Stimulated activated CD8-positive, alpha-beta memory T cell treated with anti-CD3 and anti-CD28 coated beads, Interleukin-15, amount 100 ng/mL, for 24 hours (primary cell): ENCODE measurements at regions not wholly inside any gene's neighbourhood (a gene's known extent, or its start where the extent isn't known, plus 50 kb on each side); places are given as distances from the start of the nearest gene placed in this dataset.

Experiments used
- DNase-seq: peaks from one replicate; pipeline ENCODE4 v3.0.0-alpha.2; 2020; ENCODE audit warnings: low read depth

DNA sequence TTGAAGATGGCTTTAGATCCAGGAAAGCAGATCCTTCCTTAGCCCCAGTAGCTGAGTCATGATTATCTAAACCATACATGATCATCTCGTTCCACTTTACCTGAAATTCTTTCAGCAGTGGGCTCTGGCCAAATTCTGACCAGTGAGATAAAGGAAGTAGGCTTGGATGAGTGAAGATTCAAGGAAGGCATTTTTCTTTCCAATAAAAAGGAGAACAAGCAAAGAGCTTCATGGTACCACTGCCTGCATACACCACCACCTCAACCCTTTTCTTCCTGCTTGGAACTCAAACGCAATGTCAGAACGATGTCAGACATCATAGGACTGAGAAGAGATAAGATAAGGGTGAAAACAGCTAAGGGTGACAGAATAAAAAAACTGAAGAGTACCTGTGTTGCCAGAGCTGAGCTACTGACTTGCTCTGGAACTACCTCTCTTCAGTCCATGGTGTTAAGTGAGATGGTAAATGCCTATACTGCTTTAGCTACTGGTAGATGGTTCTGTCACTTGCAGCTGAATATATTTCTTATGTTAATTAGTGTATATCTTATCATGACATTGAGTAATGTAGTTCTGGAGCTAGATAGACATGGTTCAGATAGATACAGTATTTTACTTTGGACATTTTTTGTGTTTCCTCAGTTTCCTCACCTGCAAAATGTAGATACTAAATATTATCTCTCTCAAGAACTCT, 58.7 kb upstream of the ACVR1 start:
- no peak for DNase-seq

DNA sequence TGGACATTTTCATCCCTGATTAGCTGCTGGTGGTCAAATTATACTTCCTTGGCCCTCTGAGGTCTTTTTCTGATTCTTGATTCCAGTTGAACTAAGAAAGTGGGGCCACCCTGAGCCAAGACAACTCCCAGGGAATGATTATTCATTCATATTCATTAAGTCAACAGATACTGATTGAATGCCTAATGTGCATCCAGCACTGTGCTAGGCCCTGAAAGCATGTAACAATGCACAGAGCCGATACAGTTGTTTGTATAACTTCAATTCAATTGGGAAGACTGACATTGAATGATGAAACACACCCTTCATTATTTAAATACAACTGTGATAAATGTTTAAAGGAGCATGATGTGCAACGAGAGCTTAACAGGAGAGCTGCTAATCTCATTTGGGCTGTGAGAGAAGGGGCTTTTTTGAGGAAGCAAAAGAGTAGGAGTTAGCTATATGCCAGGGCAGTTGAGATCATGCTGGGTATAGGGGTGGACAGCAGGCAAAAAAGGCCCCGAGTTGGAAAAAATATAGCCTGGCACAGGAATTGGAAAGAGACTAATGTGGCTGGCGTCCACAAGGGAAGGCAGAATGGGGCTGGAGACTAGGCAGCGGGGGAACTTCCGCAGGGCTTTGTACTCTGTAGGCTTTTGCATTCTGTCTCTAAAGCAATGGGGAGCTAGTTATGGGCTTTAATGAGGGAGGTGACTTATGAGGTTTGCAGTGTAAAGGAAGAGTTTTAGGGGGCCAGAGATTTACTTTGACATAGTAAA, 57.2 kb upstream of the ACVR1 start:
- DNase-seq = no peak

DNA sequence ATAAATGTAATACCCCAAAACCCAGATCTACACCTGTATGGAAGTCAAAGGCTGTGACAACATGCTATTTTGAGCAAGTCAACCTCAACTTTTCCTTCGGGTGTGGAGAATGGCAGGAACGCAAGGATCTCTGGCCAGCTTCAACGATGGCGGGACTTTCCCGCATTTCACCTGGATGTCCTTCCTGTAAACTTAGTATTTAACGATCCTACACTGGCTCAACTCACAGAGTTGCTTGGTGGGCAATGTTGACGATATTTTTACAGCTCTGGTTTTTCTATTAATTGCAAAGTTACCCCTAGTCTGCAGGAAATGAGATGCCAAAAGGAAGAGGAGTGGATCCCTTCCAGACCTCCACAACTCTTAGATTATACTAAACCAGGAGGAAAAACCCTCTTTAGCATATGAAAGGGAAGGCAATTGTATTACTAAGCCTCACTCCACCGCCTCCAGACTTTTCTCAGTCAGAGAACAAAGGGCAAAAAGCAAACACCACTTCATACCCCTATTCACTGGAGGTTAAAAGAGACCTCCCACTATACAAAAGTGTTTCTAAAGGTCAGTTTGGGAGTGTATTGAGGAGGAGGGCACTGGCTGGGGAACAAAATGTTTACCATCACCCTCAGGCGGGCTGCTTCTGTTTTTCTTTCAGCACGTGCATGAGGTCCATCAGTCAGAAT, 56.5 kb upstream of the ACVR1 start:
- DNase-seq = no peak

DNA sequence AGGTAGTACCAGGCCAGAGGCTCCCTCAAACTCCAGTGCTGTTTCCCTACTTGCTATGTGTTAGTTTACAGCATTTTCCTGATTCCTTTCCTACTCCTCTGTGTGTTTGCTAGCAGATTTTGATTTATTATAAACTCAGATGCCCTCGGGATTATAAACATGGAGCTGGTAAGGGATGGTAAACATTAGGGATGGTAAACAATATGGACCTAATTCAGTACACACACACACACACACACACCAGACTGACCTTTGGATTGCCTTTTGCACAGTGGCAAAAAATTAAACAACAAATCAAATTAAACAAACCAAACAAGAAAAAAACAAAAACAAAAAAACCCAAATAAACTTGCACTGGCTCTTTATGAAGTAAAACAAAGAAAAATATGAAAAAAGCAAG, 55.4 kb upstream of the ACVR1 start:
- no peak for DNase-seq

DNA sequence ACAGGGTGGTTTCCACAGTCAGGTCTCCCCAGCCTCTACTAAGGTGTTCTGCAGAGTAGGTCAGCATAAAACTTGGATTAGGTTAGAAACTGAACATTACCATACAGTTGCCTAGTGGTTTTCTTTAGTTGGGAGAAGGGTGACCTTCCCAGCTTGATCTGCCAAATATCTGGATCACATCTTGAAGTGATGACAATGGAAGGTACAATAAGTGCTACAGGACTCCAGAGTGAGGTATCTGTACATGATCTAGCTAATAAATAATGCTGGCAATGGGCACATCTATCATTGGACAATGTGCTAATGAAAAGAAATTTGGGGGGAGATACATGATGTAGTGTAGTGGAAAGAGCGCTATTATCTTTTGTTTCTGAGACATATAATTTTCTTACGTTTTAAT, 54.6 kb upstream of the ACVR1 start:
- DNase-seq = no peak

DNA sequence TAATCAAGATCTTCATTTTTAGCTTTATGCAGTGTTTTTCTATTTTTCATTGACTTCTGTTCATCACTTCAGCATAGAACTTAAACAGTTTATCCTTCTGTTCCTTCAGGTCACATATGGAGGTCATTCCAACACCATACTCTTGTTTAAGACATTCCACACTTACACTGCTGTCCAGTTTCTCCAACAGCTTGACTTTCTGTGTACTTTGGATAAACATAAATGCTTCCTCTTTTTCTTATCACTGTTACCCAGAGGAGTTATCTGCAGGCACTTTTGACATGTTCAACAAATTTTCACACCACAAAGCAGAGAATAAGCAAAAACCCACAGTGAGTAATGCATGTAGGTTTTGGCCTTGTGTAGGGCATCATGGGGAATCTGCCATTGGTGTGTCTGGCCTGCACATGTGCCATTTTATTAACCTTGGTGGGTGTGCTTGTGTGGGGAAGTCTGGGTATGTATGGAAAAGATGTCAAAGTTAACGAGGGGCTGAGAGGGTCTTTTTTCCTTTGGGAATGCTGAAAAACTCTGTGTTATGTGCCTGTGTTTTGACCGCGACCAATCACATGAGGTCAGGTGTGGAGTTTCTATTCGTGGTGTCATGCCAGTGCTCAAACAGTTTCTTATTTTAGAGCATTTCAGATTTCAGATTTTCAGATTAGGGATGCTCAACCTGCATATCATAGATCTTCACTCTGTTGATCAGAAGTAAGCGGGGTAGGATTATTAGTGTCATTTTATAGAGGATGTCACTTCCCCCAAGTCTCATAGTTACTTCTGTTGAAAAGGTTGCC, 53.9 kb upstream of the ACVR1 start:
- no peak for DNase-seq

DNA sequence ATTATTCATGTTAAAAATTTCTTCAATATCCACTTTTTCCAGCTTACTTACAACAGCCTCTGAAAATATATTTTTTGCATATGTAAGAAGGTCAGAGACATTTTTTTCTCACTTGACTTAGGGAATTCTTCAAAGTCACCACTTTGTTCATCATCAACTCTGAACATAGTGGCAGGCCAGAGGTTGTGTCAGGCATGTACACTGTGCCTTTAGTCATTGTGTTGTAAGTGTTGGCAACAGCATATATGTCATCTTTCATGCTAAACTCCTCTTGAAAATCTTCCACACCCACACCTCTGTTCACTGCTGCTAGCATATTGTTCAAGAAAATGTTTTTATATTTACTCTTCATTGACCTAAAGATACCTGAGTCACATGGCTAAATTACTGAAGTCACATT, 52.2 kb upstream of the ACVR1 start:
- no peak for DNase-seq

DNA sequence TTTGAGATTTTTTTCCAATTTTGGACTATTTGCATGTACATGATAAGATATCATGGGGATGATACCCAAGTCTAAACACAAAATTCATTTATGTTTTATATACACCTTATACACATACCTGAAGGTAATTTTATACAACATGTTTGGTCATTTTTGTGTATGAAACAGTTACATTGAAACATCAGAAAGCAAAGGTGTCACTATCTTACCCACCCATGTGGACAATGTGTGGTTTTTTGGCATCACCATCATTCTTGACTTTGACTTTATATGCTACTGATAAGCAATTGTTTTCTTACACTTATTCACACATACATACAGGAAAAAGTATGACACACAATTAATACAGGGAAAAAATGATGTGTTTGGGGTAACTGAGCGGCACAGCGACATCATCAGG, 51.0 kb upstream of the ACVR1 start:
- no peak for DNase-seq
